Cardiac fibroblast (primary cell): ENCODE measurements at regions not wholly inside any gene's neighbourhood (a gene's known extent, or its start where the extent isn't known, plus 50 kb on each side); places are given as distances from the start of the nearest gene placed in this dataset.
A peak's percentile ranks its signal among the peaks of the same experiment; 100 is the strongest.

Experiments
- DNase-seq, 2 donors: peaks; one replicate each; pipeline versions ENCODE4 v3.0.0 to v3.0.0-alpha.2; 2010; ENCODE audit warnings: low read depth in 2 of 2
- H3K4me3 ChIP-seq, 2 donors: replicated peaks in 1 of 2; 1 replicate in 1 of 2; 2 replicates in 1 of 2; pipeline ENCODE4 v1.5.1; 2011; ENCODE audit warnings: low read depth in 2 of 2, low read length in 2 of 2, mild to moderate bottlenecking in 2 of 2, moderate library complexity in 1 of 2
- TF ChIP-seq, protein P1 (sequence below): IDR thresholded peaks from one replicate; pipeline ENCODE4 v1.5.1; 2011; ENCODE audit warnings: low read depth, mild to moderate bottlenecking, low read length, inconsistent platforms

DNA sequence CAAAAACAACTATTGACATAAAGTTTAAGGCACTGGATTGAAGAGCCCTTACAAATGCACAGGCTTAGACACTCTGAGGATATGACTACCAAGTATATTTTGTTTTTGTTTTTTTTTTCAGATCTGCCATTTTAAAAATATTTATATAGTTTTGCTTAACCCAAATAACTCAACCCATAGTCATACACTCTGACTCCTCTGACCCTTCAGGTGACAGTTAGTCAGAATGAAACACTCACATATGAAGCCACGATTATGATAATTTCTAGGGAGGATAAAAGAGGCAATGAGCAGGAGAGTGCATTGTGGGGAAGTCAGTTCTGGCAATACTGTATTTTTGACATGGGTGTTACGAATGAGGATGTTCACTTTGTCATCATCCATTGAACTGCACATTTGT, 774.7 kb downstream of the MECOM start:
- peak in 1 of 2 donors; percentile 34 for DNase-seq
- TF ChIP-seq, protein P1, sequence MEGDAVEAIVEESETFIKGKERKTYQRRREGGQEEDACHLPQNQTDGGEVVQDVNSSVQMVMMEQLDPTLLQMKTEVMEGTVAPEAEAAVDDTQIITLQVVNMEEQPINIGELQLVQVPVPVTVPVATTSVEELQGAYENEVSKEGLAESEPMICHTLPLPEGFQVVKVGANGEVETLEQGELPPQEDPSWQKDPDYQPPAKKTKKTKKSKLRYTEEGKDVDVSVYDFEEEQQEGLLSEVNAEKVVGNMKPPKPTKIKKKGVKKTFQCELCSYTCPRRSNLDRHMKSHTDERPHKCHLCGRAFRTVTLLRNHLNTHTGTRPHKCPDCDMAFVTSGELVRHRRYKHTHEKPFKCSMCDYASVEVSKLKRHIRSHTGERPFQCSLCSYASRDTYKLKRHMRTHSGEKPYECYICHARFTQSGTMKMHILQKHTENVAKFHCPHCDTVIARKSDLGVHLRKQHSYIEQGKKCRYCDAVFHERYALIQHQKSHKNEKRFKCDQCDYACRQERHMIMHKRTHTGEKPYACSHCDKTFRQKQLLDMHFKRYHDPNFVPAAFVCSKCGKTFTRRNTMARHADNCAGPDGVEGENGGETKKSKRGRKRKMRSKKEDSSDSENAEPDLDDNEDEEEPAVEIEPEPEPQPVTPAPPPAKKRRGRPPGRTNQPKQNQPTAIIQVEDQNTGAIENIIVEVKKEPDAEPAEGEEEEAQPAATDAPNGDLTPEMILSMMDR: no peak
- no peak overlapping the region for H3K4me3 ChIP-seq

DNA sequence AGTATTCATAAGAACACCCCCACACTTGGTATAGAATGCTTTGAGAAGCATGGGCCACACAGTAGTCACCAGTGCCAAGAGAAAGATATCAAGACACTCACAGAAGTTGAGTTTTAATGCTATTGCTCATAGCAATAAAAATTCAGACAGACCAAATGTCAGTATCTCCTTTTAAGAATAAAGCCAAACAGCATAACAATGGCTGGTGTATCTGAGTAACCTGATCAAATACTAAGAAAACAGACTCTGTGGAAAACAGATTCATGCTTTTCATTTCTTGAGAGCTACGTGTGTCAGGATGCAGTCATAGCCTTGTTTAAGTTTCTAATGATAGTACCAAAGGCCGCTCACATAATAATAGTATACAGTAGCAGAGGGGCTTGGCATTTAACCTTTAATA, 778.5 kb downstream of the MECOM start:
- peak; percentile 31 to 88 for DNase-seq
- TF ChIP-seq, protein P1: no peak
- no peak overlapping the region for H3K4me3 ChIP-seq

DNA sequence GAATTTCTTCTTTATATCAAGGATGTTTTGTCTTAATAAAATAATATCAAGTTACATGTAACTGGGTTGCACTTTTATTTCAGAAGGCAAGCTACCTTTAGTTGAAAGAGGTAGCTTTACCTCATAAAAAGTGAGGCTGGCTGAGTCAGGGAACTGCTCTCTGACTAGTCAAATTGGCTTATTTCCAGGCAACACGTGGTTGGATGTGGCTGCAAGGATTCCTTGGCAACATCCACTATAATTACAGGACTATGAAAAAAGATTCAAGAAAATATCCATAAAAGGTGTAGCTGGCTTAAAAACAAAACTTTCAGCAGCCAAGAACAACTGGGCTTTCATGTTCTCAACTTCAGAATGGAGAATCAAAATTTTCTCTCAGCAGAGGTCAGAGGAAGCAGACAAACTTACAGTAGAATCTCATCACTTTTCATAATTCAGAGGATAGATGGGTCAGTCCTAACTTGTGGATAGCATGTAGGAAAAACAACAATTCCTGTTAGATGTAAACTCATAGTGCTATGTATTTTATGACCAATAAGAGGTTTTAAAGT, 779.1 kb downstream of the MECOM start:
- TF ChIP-seq, protein P1: no peak
- peak; percentile 90 to 94 for DNase-seq
- no peak overlapping the region for H3K4me3 ChIP-seq

DNA sequence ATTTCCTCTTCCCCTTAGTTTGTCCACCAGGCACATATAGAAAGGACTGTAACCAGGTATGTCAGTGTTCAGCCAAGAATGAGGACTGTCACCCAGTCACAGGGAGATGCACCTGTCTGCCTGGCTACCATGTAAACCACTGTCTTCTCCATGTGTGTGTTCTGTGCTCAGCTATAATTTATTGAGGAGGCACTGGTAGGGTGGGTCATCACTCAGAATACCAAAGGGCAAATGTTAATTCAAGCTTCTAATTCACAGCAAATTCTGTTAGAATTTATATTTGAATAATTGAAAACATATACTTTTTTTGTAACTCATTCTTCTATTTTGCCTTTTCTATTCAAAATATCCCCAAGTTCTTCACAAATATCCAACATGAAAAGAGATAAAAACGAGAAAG, 780.4 kb downstream of the MECOM start:
- H3K4me3 ChIP-seq: no peak overlapping the region
- no peak for DNase-seq
- TF ChIP-seq, protein P1: no peak

DNA sequence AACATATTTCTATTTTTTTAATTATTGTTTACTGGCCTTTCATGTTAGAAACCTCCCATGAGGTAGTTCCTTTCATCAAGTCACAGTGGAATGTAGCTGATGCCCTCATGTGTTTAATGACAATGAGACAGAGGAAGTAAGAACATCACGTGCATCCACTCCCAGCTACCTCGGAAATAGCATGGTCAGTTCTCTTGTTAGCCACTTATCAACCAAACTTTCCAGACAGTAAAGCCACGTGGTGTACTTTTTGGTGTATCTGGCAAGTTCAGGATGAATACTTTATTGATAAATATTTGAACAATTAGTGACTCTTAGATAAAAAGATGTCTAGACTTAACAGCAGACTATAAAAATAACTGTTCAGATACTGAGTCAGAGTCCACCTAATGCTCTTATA, 781.7 kb downstream of the MECOM start:
- TF ChIP-seq, protein P1: no peak
- no peak overlapping the region for H3K4me3 ChIP-seq
- peak in 1 of 2 donors; percentile 50 for DNase-seq

DNA sequence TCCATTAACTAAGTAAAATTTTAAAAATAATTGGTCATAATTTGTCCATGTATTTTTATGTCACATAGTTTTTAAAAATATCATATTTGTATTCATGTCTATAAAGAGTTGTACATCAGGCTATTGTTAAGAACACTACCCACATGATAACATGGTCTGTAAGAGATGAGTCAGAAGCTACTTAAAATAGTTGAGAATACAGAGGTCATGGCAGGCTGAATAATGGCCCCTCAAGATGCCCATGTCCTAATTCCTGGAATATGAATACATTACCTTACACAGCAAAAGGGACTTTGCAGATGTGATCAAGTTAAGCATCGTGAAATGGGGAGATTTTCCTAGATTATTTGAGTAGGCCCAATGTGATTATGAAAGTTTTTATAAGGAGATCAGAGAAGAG, 782.9 kb upstream of the GOLIM4 start:
- DNase-seq: peak; percentile 42 to 74
- no peak overlapping the region for H3K4me3 ChIP-seq

More for the DNA sequence above, 782.9 kb upstream of the GOLIM4 start:
- TF ChIP-seq, protein P1: no peak
